HUES48 (cell line): ENCODE measurements at regions not wholly inside any gene's neighbourhood (a gene's known extent, or its start where the extent isn't known, plus 50 kb on each side); places are given as distances from the start of the nearest gene placed in this dataset.
A peak's percentile ranks its signal among the peaks of the same experiment; 100 is the strongest.

Source experiments
- H3K27ac ChIP-seq: one replicate; pipeline ENCODE4 v1.7.0; 2013; ENCODE audit warnings: low read depth, low read length, inconsistent platforms
- H3K27me3 ChIP-seq: 2 replicates; pipeline ENCODE4 v1.6.1; 2013; ENCODE audit warnings: mild to moderate bottlenecking, low read length; ENCODE audit not compliant: control insufficient read depth, insufficient read depth
- H3K36me3 ChIP-seq: 2 replicates; pipeline ENCODE4 v1.6.1; 2013; ENCODE audit warnings: low read length; ENCODE audit not compliant: control insufficient read depth, insufficient read depth
- H3K4me1 ChIP-seq: 2 replicates; pipeline ENCODE4 v1.6.1; 2013; ENCODE audit warnings: mild to moderate bottlenecking, low read length; ENCODE audit not compliant: control insufficient read depth, insufficient read depth
- H3K4me3 ChIP-seq: 2 replicates; pipeline ENCODE4 v1.5.1; 2013; ENCODE audit warnings: mild to moderate bottlenecking, low read depth, low read length
- H3K9ac ChIP-seq: 2 replicates; pipeline ENCODE4 v1.6.1; 2013; ENCODE audit warnings: mild to moderate bottlenecking, low read depth, low read length, moderate library complexity
- H3K9me3 ChIP-seq: 2 replicates; pipeline ENCODE4 v1.6.1; 2013; ENCODE audit warnings: low read length; ENCODE audit not compliant: control insufficient read depth, insufficient read depth

GRCh38 chr3:104530934-104531333, 835.8 kb upstream of the ALCAM start:
- Histone ChIP-seq H3K4me3 (no peak overlapping the region), H3K9me3 (no peaks in the 10 kb centered on the region; the same call in 1 of the 2 replicates), H3K27ac (no peak overlapping the region), H3K36me3 (no peaks in the 10 kb centered on the region), H3K27me3 (no peaks in the 10 kb centered on the region), H3K9ac (no peak overlapping the region), H3K4me1 (no peaks in the 10 kb centered on the region)

GRCh38 chr3:104536715-104537114, 830.0 kb upstream of the ALCAM start:
- H3K4me3 ChIP-seq = no peak overlapping the region
- no peak overlapping the region for H3K27ac ChIP-seq
- no peaks in the 10 kb centered on the region for H3K27me3 ChIP-seq
- no peaks in the 10 kb centered on the region for H3K36me3 ChIP-seq
- H3K9me3 ChIP-seq = no peaks in the 10 kb centered on the region
- H3K4me1 ChIP-seq = no peaks in the 10 kb centered on the region
- H3K9ac ChIP-seq = no peak overlapping the region

- no peaks in the 10 kb centered on the region for H3K27me3 ChIP-seq
- H3K4me1 ChIP-seq = no peaks in the 10 kb centered on the region
- no peak overlapping the region for H3K4me3 ChIP-seq
Measured at GRCh38 chr3:104537323-104537722, 829.4 kb upstream of the ALCAM start.

GRCh38 chr3:104546301-104546700, 820.4 kb upstream of the ALCAM start:
- H3K36me3 ChIP-seq = no peaks in the 10 kb centered on the region
- H3K27ac ChIP-seq = no peak overlapping the region
- H3K27me3 ChIP-seq = peaks cover 44% of the 10 kb centered on the region
- H3K9ac ChIP-seq = no peak overlapping the region
- no peaks in the 10 kb centered on the region for H3K9me3 ChIP-seq
- no peak overlapping the region for H3K4me3 ChIP-seq
- peaks cover 50% of the 10 kb centered on the region for H3K4me1 ChIP-seq

More at GRCh38 chr3:104537323-104537722, 829.4 kb upstream of the ALCAM start:
- Histone ChIP-seq H3K9ac (no peak overlapping the region), H3K27ac (no peak overlapping the region), H3K9me3 (no peaks in the 10 kb centered on the region), H3K36me3 (no peaks in the 10 kb centered on the region)

- Histone ChIP-seq H3K4me3 (peak overlapping the region; percentile 28; the same call in 1 of the 2 replicates), H3K9me3 (no peaks in the 10 kb centered on the region), H3K27me3 (peaks cover 44% of the 10 kb centered on the region), H3K4me1 (peaks cover 50% of the 10 kb centered on the region), H3K27ac (no peak overlapping the region), H3K36me3 (no peaks in the 10 kb centered on the region), H3K9ac (no peak overlapping the region)
Measured at GRCh38 chr3:104547031-104547430, 819.7 kb upstream of the ALCAM start.

GRCh38 chr3:104548401-104548800, 818.3 kb upstream of the ALCAM start:
- H3K27ac ChIP-seq = no peak overlapping the region
- H3K27me3 ChIP-seq = peaks cover 44% of the 10 kb centered on the region
- peaks cover 47% of the 10 kb centered on the region for H3K4me1 ChIP-seq

GRCh38 chr3:104549099-104549714, 817.5 kb upstream of the ALCAM start:
- no peaks in the 10 kb centered on the region for H3K36me3 ChIP-seq
- H3K4me1 ChIP-seq = peaks cover 39% of the 10 kb centered on the region
- H3K9ac ChIP-seq = no peak overlapping the region
- H3K4me3 ChIP-seq = no peak overlapping the region
- H3K9me3 ChIP-seq = no peaks in the 10 kb centered on the region
- H3K27ac ChIP-seq = no peak overlapping the region
- H3K27me3 ChIP-seq = peaks cover 44% of the 10 kb centered on the region

More at GRCh38 chr3:104548401-104548800, 818.3 kb upstream of the ALCAM start:
- Histone ChIP-seq H3K9me3 (no peaks in the 10 kb centered on the region), H3K36me3 (no peaks in the 10 kb centered on the region), H3K9ac (no peak overlapping the region), H3K4me3 (no peak overlapping the region)

GRCh38 chr3:104553121-104553520, 813.6 kb upstream of the ALCAM start:
- Histone ChIP-seq H3K9ac (no peak overlapping the region), H3K27ac (no peak overlapping the region), H3K36me3 (no peaks in the 10 kb centered on the region), H3K4me3 (no peak overlapping the region), H3K4me1 (peaks cover 11% of the 10 kb centered on the region), H3K27me3 (peaks cover 13% of the 10 kb centered on the region), H3K9me3 (no peaks in the 10 kb centered on the region)

- Histone ChIP-seq H3K9me3 (no peaks in the 10 kb centered on the region), H3K4me3 (no peak overlapping the region), H3K27me3 (no peaks in the 10 kb centered on the region), H3K27ac (no peak overlapping the region), H3K36me3 (no peaks in the 10 kb centered on the region), H3K4me1 (peaks cover 7% of the 10 kb centered on the region), H3K9ac (no peak overlapping the region)
Measured at GRCh38 chr3:104554425-104554824, 812.3 kb upstream of the ALCAM start.

GRCh38 chr3:104555728-104556127, 811.0 kb upstream of the ALCAM start:
- H3K9me3 ChIP-seq = no peaks in the 10 kb centered on the region
- no peaks in the 10 kb centered on the region for H3K27me3 ChIP-seq
- peaks cover 3% of the 10 kb centered on the region; the same call in 1 of the 2 replicates for H3K4me1 ChIP-seq

GRCh38 chr3:104556372-104557078, 810.2 kb upstream of the ALCAM start:
- Histone ChIP-seq H3K9me3 (no peaks in the 10 kb centered on the region), H3K9ac (no peak overlapping the region), H3K4me1 (peaks cover 3% of the 10 kb centered on the region; the same call in 1 of the 2 replicates), H3K27me3 (no peaks in the 10 kb centered on the region), H3K36me3 (no peaks in the 10 kb centered on the region), H3K27ac (no peak overlapping the region), H3K4me3 (no peak overlapping the region)

More at GRCh38 chr3:104555728-104556127, 811.0 kb upstream of the ALCAM start:
- no peak overlapping the region for H3K27ac ChIP-seq
- no peaks in the 10 kb centered on the region for H3K36me3 ChIP-seq
- no peak overlapping the region for H3K4me3 ChIP-seq
- H3K9ac ChIP-seq = no peak overlapping the region
